ENCODE measurements at regions not wholly inside any gene's neighbourhood (a gene's known extent, or its start where the extent isn't known, plus 50 kb on each side); places are given as distances from the start of the nearest gene placed in this dataset.

- no peak for TF ChIP-seq CTCF (conservative IDR thresholded peaks at IDR 0.05; ENCODE audit: low read length)
- no peak for TF ChIP-seq EZH2phosphoT487 (IDR thresholded peaks at IDR 0.05; ENCODE audit: borderline replicate concordance, low read depth, low read length)
Observed at GRCh38 chr7:83739527-83739926, 90.6 kb upstream of the SEMA3E start.
